Epithelial cell of esophagus (primary cell): ENCODE measurements at regions not wholly inside any gene's neighbourhood (a gene's known extent, or its start where the extent isn't known, plus 50 kb on each side); places are given as distances from the start of the nearest gene placed in this dataset.

Experiments used
- DNase-seq: peaks from one replicate; pipeline ENCODE4 v3.0.0; 2010; ENCODE audit warnings: low read depth
- H3K4me3 ChIP-seq: 2 replicates; pipeline ENCODE4 v1.5.1; 2011; ENCODE audit warnings: mild to moderate bottlenecking, low read length, control low read depth
- TF ChIP-seq, protein P1 (sequence below): IDR thresholded peaks from 2 replicates; pipeline ENCODE4 v1.5.1; 2011; ENCODE audit warnings: low read depth, mild to moderate bottlenecking, low read length, control low read depth, inconsistent platforms; ENCODE audit not compliant: insufficient read depth; ENCODE audit errors: missing control alignments

DNA sequence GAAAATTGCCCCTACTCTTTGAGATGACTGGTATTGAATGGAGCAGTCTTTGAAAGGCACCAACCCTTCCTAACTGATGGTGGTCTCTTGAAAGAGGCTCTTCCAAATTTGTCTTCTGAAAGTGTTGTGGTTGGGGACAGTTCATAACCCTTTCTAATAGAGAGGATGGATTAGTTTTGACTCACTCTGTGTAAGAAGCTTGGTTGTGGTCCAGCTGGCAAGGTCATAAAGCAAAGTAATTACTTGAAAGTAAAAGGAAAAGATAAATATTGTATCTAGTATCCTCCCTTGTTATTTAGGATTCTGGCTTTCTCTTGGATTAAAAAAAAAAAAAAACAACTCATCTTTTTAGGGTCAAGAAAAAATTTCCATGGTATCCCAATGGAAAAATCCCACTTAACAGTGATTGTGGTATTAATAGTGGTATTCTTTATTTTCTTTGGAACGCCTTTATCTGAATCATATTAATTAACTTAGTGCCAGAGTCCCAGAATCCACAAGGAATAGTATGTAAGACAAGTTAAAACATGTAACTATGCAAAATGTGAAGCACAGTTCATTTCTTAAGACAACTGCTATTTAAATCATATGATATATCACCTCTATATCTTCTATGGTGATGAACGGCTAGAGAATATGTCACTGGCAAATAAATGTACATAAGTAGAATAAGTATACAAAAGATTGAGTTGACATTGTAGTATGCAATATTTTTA lies 469.3 kb upstream of the CDIN1 start:
- TF ChIP-seq, protein P1, sequence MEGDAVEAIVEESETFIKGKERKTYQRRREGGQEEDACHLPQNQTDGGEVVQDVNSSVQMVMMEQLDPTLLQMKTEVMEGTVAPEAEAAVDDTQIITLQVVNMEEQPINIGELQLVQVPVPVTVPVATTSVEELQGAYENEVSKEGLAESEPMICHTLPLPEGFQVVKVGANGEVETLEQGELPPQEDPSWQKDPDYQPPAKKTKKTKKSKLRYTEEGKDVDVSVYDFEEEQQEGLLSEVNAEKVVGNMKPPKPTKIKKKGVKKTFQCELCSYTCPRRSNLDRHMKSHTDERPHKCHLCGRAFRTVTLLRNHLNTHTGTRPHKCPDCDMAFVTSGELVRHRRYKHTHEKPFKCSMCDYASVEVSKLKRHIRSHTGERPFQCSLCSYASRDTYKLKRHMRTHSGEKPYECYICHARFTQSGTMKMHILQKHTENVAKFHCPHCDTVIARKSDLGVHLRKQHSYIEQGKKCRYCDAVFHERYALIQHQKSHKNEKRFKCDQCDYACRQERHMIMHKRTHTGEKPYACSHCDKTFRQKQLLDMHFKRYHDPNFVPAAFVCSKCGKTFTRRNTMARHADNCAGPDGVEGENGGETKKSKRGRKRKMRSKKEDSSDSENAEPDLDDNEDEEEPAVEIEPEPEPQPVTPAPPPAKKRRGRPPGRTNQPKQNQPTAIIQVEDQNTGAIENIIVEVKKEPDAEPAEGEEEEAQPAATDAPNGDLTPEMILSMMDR = no peak
- peak; percentile 45 for DNase-seq
- no peak overlapping the region for H3K4me3 ChIP-seq

DNA sequence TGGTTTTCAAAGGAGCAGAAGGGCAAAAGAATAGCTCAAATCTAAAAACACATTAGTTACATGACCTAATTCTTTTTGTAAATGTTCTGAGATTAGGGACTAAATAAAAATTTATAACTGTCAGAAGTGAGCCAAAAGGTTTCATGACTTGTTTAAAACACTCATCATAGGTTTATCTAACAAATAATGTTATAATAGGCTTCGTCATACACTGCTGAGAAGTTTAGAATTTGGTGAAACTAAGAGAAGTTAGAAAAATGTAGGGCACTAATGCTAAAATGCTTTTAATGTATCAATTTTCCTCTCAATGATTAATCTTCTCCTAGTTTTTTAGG lies 468.8 kb upstream of the CDIN1 start:
- H3K4me3 ChIP-seq = no peak overlapping the region
- no peak for DNase-seq
- TF ChIP-seq, protein P1 = no peak

DNA sequence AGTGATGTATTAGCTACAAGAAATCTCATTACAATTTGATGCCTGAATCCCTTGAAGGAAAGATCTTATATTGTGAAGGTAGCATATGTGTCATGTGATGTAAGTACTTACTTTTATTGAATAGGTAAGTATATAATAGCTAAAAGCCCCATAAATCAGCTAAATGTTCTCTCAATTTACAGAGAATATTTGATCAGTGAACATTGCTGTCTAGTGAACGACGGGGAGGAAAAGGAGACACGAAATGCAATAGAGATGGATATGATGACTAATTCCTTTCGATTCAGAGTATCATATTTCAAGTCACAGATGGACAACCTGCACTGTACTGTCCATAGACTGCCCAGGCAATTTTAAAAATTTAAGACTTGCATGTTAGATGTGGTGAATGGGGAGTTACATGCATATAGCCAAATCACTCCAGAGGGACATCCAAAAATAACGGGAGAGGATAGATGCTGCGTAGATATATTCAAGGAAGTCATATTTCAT lies 462.1 kb upstream of the CDIN1 start:
- no peak for DNase-seq
- H3K4me3 ChIP-seq = no peak overlapping the region
- TF ChIP-seq, protein P1 = no peak

DNA sequence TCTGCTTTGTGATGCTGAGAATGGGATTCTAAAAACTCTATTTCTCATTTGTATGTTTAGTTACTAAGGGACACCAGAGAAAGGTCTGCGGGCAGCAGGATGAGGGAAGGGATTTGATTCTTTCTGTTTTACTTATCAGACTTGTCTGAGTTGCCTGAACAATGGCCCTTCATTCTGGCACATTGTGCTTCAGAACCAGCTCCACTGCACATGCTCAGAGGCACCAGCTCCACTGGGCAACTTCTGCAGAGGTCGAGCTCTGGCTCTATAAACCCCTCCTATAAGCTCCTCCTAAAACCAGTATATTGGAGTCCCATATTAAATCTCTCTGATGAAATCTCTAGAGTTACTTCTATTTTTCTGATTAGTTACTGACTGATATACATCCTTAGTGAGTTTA lies 453.2 kb upstream of the CDIN1 start:
- no peak for DNase-seq
- TF ChIP-seq, protein P1 = no peak

DNA sequence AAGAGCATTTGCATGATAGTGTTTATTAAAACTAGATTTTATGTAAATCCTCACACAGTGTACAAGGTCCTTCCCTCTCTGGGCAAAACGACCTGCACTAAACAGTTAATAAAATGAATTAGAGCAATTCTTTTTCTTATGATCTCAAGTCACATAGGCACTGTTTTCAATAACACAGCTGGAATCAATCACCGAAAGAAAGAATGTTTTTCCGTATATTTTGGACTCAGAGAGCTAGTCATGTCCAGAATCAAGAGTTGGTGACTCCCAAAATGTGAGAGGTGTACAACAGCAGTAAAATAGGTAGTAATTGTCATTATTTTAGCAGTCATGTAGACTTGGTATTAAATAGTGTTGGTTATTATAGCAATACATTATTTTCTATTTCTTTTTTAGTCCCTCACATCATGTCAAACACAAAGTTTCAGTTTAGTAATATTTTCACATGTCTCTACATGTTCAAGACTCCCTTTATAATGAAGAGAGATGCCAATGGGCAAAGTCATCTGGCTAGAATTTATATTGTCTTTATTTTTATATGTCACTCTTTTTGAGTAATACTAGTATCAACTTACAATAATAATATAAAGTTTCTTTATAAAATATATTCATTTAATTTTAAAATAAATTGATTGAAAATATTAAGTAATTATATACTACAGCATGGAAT lies 448.6 kb upstream of the CDIN1 start:
- no peak overlapping the region for H3K4me3 ChIP-seq
- TF ChIP-seq, protein P1 = no peak
- DNase-seq = peak; percentile 68

More for the DNA sequence above, 453.2 kb upstream of the CDIN1 start:
- no peak overlapping the region for H3K4me3 ChIP-seq

DNA sequence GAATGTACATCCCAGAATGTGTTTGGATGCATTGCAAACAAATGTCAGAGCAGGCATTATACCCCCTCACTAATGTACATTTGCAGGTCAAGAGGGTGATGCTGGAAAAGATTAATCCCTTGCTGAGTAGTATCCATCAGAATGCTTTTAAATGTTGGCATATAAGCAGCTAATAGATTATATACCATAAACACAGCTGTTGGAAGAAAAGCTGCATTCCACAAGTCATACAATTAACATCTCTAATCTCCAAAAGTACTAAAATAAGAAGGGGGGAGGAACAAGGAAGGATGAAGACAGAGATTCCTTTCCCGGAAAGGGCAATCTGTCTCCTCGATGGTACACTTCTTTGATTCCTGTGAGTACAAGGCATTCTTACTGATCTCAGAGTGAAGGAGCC lies 445.7 kb upstream of the CDIN1 start:
- TF ChIP-seq, protein P1 = no peak
- no peak overlapping the region for H3K4me3 ChIP-seq
- DNase-seq = no peak
